Cardiac muscle cell (in vitro differentiated cells and primary cell): ENCODE measurements at regions not wholly inside any gene's neighbourhood (a gene's known extent, or its start where the extent isn't known, plus 50 kb on each side); places are given as distances from the start of the nearest gene placed in this dataset.

Experiments used
- DNase-seq, 2 donors: peaks; one replicate each; pipeline versions ENCODE4 v3.0.0 to v3.0.0-alpha.2; 2010 to 2017; ENCODE audit warnings: low read depth in 1 of 2, low spot score in 1 of 2
- H3K27ac ChIP-seq: fragments of 200-600 bp; sonication (generic); 2 replicates; pipeline ENCODE4 v1.5.1; 2016
- H3K27me3 ChIP-seq: fragments of 200-600 bp; sonication (generic); 2 replicates; pipeline ENCODE4 v1.6.0; 2016; ENCODE audit warnings: control low read depth
- H3K36me3 ChIP-seq: fragments of 200-600 bp; sonication (generic); 2 replicates; pipeline ENCODE4 v1.5.1; 2016; ENCODE audit warnings: control low read depth
- H3K4me1 ChIP-seq: fragments of 200-600 bp; sonication (generic); 2 replicates; pipeline ENCODE4 v1.8.1; 2017; ENCODE audit warnings: low read depth, mild to moderate bottlenecking, mixed run types
- H3K4me3 ChIP-seq: fragments of 200-600 bp; sonication (generic); 2 replicates; pipeline ENCODE4 v1.5.1; 2016; ENCODE audit warnings: mild to moderate bottlenecking
- H3K9me3 ChIP-seq: fragments of 200-600 bp; sonication (generic); 2 replicates; pipeline ENCODE4 v1.5.1; 2017; ENCODE audit warnings: low read depth, mild to moderate bottlenecking, control low read depth
- CTCF ChIP-seq: IDR thresholded peaks from 2 replicates; pipeline ENCODE4 v1.5.1; 2012; ENCODE audit warnings: low read depth, mild to moderate bottlenecking, low read length

GRCh38 chr1:229164836-229165735 lies 105.8 kb upstream of the RAB4A start:
- no peak for TF ChIP-seq CTCF
- peaks cover 2% of the 10 kb centered on the region for H3K27me3 ChIP-seq
- no peaks in the 10 kb centered on the region for H3K4me1 ChIP-seq
- peak in 1 of 2 donors; percentile 23 for DNase-seq
- H3K9me3 ChIP-seq = no peaks in the 10 kb centered on the region
- no peaks in the 10 kb centered on the region for H3K36me3 ChIP-seq
- no peak overlapping the region for H3K4me3 ChIP-seq
- no peak overlapping the region for H3K27ac ChIP-seq

DNA sequence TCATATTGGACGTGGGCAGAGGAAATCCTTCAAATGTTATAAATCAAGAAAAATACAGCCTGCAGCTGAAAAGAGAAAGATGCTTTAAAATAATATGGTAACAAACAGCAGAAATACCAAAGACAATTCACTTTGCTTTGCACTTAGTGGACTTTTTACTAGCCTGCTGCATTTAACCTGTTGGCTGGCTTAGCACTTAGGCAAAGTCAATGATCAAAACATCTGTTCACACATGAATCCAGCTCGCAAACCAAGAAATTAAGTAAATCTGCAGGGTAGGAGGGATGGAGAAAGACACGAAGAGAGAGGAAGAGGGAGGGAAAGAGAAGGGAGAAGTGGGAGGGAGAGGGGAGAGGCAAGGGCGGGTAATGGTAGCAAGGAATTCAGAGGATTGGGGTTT lies 103.6 kb upstream of the RAB4A start:
- DNase-seq = no peak
- no peak for TF ChIP-seq CTCF

DNA sequence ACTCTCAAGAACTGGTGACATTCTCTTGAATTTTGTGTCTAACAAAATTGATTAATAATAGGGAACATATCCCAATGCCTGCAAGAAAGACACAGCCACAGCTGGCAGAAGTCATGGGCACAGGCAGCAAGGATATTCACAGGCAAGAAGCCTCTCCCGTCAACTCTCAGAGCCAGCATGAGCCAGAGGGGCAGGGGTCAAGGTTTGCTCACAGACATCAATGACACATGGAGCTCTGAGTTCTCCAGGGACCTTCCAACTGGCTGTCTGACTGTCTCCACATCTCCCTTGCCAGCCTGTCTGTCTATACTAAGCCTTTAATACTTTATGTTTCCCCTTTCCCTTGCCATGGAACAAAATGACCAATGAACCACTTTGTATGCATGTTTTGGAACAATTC lies 101.5 kb upstream of the RAB4A start:
- Histone ChIP-seq H3K36me3 (no peaks in the 10 kb centered on the region), H3K4me3 (no peak overlapping the region), H3K27ac (no peak overlapping the region), H3K9me3 (no peaks in the 10 kb centered on the region), H3K4me1 (no peaks in the 10 kb centered on the region), H3K27me3 (peaks cover 2% of the 10 kb centered on the region)
- no peak for DNase-seq
- no peak for TF ChIP-seq CTCF

More for the DNA sequence above, 103.6 kb upstream of the RAB4A start:
- Histone ChIP-seq H3K4me1 (no peaks in the 10 kb centered on the region), H3K4me3 (no peak overlapping the region), H3K27ac (no peak overlapping the region), H3K9me3 (no peaks in the 10 kb centered on the region), H3K36me3 (no peaks in the 10 kb centered on the region), H3K27me3 (peaks cover 2% of the 10 kb centered on the region)

GRCh38 chr1:229170274-229170673 lies 100.6 kb upstream of the RAB4A start:
- peaks cover 2% of the 10 kb centered on the region for H3K27me3 ChIP-seq
- H3K4me1 ChIP-seq = no peaks in the 10 kb centered on the region
- TF ChIP-seq CTCF = no peak
- no peaks in the 10 kb centered on the region for H3K9me3 ChIP-seq
- no peaks in the 10 kb centered on the region for H3K36me3 ChIP-seq
- no peak overlapping the region for H3K4me3 ChIP-seq
- DNase-seq = no peak
- H3K27ac ChIP-seq = no peak overlapping the region

DNA sequence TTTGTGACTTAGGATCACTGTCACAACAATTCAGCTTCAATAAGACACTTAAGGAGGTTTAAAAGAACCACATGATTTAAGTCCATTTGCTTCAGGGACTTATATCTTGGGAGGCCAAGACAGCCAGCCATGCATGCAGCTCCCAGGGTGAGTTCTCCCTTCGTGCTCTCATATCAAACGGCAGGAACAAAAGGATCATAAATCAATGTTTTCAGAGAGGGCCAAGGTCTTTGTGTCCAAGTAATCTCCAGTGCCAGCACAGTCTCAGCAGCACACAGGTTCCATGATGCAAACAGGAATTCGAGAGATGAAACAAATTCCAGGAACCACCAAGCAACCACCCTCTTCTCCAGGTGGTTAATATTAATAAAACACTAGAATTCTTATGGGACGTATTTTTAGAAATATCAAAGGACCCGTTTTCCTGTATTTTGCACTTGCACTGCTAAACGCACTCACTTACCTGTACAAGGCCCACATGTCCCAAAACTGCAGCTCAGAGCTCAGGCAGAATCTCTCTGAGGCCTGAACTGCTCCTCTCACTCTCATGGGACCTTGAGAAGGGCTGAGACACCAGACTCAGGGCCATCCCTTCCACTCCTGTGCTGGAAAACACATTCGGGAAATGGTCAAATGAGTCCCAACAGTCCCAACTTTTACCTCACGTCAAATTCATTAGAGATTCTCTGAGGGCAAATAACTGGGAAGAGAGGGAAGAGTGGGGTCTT lies 100.0 kb upstream of the RAB4A start:
- Histone ChIP-seq H3K4me3 (no peak overlapping the region), H3K36me3 (no peaks in the 10 kb centered on the region), H3K4me1 (no peaks in the 10 kb centered on the region), H3K9me3 (no peaks in the 10 kb centered on the region), H3K27me3 (no peaks in the 10 kb centered on the region), H3K27ac (no peak overlapping the region)
- TF ChIP-seq CTCF = no peak
- no peak for DNase-seq
